Heart left ventricle (tissue), 16 donors: ENCODE measurements at regions not wholly inside any gene's neighbourhood (a gene's known extent, or its start where the extent isn't known, plus 50 kb on each side); places are given as distances from the start of the nearest gene placed in this dataset.
"Not testable (repeated sequence)": the region's sequence is repeated elsewhere in the genome, so short reads cannot be mapped to it uniquely, and the experiment has no call there.

Source experiments
- ATAC-seq, 4 donors: fragments of 200-7000 bp; cut with Tn5 transposase; one replicate each; pipeline ENCODE4 v1.9.1; 2020 to 2022; ENCODE audit warnings: moderate library complexity in 4 of 4, mild to moderate bottlenecking in 3 of 4, moderate number of reproducible peaks in 1 of 4
- DNase-seq, 5 donors: peaks; one replicate each; pipeline ENCODE4 v3.0.0-alpha.2; 2020
- H3K27ac ChIP-seq, 12 donors: fragments of 200-600 bp; sonication (generic) in 4 of 12; one replicate each; pipeline versions ENCODE4 v1.5.0 to v1.8.0; 2016 to 2022; ENCODE audit warnings: mild to moderate bottlenecking in 2 of 12
- H3K27me3 ChIP-seq, 9 donors: fragments of 200-600 bp; sonication (generic) in 2 of 9; one replicate each; pipeline versions ENCODE4 v1.5.1 to v1.8.0; 2016 to 2022; ENCODE audit warnings: mild to moderate bottlenecking in 3 of 9
- H3K36me3 ChIP-seq, 9 donors: fragments of 200-600 bp; sonication (generic) in 2 of 9; one replicate each; pipeline versions ENCODE4 v1.5.0 to v1.8.0; 2018 to 2022; ENCODE audit warnings: mild to moderate bottlenecking in 2 of 9
- H3K4me1 ChIP-seq, 12 donors: fragments of 200-600 bp; sonication (generic) in 4 of 12; one replicate each; pipeline versions ENCODE4 v1.5.0 to v1.8.0; 2016 to 2022; ENCODE audit warnings: mild to moderate bottlenecking in 3 of 12
- H3K4me3 ChIP-seq, 12 donors: fragments of 200-600 bp; sonication (generic) in 4 of 12; one replicate each; pipeline versions ENCODE4 v1.5.0 to v1.8.0; 2017 to 2022; ENCODE audit warnings: mild to moderate bottlenecking in 9 of 12, moderate library complexity in 4 of 12
- H3K9me3 ChIP-seq, 12 donors: fragments of 200-600 bp; sonication (generic) in 4 of 12; one replicate each; pipeline versions ENCODE4 v1.5.0 to v1.8.0; 2016 to 2022; ENCODE audit warnings: mild to moderate bottlenecking in 1 of 12
- POLR2A ChIP-seq, 2 donors: fragments of 450-650 bp; IDR thresholded peaks; one replicate each; pipeline ENCODE4 v1.6.1; 2017; ENCODE audit warnings: antibody characterized with exemption in 2 of 2, mild to moderate bottlenecking in 2 of 2, moderate library complexity in 2 of 2
- WGBS, 4 donors: extraction: QIAGEN DNeasy Blood & Tissue Kit in 2 of 4; methylation state at CpG; one replicate each; pipeline versions ENCODE4 v1.1.5 to v1.1.7; 2013 to 2018; 5-methylcytosine and 5-hydroxymethylcytosine counted together
- intact Hi-C, 10 donors: fragments of 100-400 bp; cut with DNase I; formaldehyde crosslinking; loops; one replicate each; pipeline versions ENCODE4 v1.11.1 to v1.14.2; 2022
- TF ChIP-seq, protein P1 (sequence below), 12 donors: fragments of 200-600 bp; sonication (generic) in 4 of 12; IDR thresholded peaks; one replicate each; pipeline versions ENCODE4 v1.5.0 to v1.8.0; 2018 to 2022; ENCODE audit warnings: antibody characterized with exemption in 12 of 12, mild to moderate bottlenecking in 5 of 12
- donor health status: ischemic (EF 13 %, LVEDD 7.1; RV severe dilation, severe dysfunction).
- donor health status: healthy with polysubstance abuse.
- donor health status: DM: no; HTN: yes; CAD: no.
- donor health status: DM: no; HTN: no; CAD: no.
- donor health status: ischemic (EF 25% LVEDD 6.9; RV normal size, moderate dysfunction).
- donor health status: ischemic (EF 25% LVEDD 5.7; RV mildly dilated, moderate dysfunction).
- donor health status: healthy.
- donor health status: DM: yes; HTN: yes; CAD: no.
- donor health status: ischemic (EF 35%, LVEDD 5.7; RV mildly dilated, moderate dysfunction).
- donor health status: nonischemic (EF 11% LVEDD 7.7; RV severe dilation, severe dysfunction).
- donor health status: DM: yes; HTN: yes; CAD: no.
- donor health status: PGD.
- donor health status: ischemic (EF 29% LVEDD 5.4; RV normal size, mild dysfunction).
- donor health status: nonischemic (EF 23%, LVEDD 6.1; RV moderate dilation, normal function).

DNA sequence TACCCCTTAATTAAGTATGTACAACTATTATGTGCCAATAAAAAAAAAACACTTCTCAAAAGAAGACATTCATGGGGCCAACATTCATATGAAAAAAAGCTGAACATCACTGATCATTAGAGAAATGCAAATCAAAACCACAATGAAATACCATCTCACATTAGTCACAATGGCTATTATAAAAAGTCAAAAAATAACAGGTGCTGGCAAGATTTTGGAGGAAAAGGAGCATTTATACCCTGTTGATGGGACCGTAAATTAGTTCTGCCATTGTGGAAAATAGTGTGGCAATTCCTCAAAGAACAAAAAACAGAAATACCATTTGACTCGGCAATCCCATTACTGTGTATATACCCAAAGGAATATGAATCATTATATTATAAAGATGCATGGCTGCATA, 229.9 kb downstream of the PAPSS1 start:
- TF ChIP-seq, protein P1, sequence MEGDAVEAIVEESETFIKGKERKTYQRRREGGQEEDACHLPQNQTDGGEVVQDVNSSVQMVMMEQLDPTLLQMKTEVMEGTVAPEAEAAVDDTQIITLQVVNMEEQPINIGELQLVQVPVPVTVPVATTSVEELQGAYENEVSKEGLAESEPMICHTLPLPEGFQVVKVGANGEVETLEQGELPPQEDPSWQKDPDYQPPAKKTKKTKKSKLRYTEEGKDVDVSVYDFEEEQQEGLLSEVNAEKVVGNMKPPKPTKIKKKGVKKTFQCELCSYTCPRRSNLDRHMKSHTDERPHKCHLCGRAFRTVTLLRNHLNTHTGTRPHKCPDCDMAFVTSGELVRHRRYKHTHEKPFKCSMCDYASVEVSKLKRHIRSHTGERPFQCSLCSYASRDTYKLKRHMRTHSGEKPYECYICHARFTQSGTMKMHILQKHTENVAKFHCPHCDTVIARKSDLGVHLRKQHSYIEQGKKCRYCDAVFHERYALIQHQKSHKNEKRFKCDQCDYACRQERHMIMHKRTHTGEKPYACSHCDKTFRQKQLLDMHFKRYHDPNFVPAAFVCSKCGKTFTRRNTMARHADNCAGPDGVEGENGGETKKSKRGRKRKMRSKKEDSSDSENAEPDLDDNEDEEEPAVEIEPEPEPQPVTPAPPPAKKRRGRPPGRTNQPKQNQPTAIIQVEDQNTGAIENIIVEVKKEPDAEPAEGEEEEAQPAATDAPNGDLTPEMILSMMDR (IDR thresholded peaks at IDR 0.05) = no peak
- TF ChIP-seq POLR2A (IDR thresholded peaks at IDR 0.05) = no peak
- H3K9me3 ChIP-seq = peaks cover 0 to 3% (median 0%) of the 10 kb centered on the region in 12 donors
- intact Hi-C loops = no loop called here
- H3K27me3 ChIP-seq = no peaks in the 10 kb centered on the region
- WGBS, 4 donors = 87 to 90% (median 90%) methylated on average over 2 of the region's 2 CpGs
- H3K27ac ChIP-seq = no peak overlapping the region
- DNase-seq (no peak), ATAC-seq (no peak)
- no peak overlapping the region for H3K4me3 ChIP-seq
- no peaks in the 10 kb centered on the region for H3K36me3 ChIP-seq
- H3K4me1 ChIP-seq = no peaks in the 10 kb centered on the region

- DNase-seq, H3K36me3 ChIP-seq, H3K27me3 ChIP-seq, H3K4me1 ChIP-seq, H3K27ac ChIP-seq, ATAC-seq, H3K4me3 ChIP-seq, intact Hi-C loops: not testable (repeated sequence)
- H3K9me3 ChIP-seq = peaks cover 0 to 34% (median 17%) of the 10 kb centered on the region in 12 donors
- 0 to 44% (median 17%) methylated on average over 1 of the region's 1 CpG for WGBS, 4 donors
These were observed 236.4 kb downstream of the PAPSS1 start for GRCh38 chr4:107483621-107484020.

GRCh38 chr4:107482546-107482945, 237.5 kb downstream of the PAPSS1 start:
- Histone ChIP-seq H3K27ac (no peak overlapping the region), H3K9me3 (peaks cover 0 to 34% (median 17%) of the 10 kb centered on the region in 12 donors), H3K4me1 (no peaks in the 10 kb centered on the region), H3K36me3 (no peaks in the 10 kb centered on the region), H3K4me3 (no peak overlapping the region), H3K27me3 (no peaks in the 10 kb centered on the region)
- DNase-seq = no peak
- TF ChIP-seq, protein P1 (IDR thresholded peaks at IDR 0.05) = no peak
- TF ChIP-seq POLR2A (IDR thresholded peaks at IDR 0.05) = no peak
- intact Hi-C loops = no loop called here
- ATAC-seq = no peak
- WGBS, 4 donors = 93 to 100% (median 96%) methylated on average over 2 of the region's 2 CpGs

GRCh38 chr4:107478327-107478980, 241.6 kb downstream of the PAPSS1 start:
- Histone ChIP-seq H3K4me1 (no peaks in the 10 kb centered on the region), H3K27ac (no peak overlapping the region), H3K9me3 (peaks cover 0 to 23% (median 14%) of the 10 kb centered on the region in 12 donors), H3K36me3 (no peaks in the 10 kb centered on the region), H3K27me3 (no peaks in the 10 kb centered on the region), H3K4me3 (no peak overlapping the region)
- DNase-seq (no peak), ATAC-seq (no peak)
- TF ChIP-seq, protein P1 (IDR thresholded peaks at IDR 0.05) = no peak
- intact Hi-C loops = no loop called here

DNA sequence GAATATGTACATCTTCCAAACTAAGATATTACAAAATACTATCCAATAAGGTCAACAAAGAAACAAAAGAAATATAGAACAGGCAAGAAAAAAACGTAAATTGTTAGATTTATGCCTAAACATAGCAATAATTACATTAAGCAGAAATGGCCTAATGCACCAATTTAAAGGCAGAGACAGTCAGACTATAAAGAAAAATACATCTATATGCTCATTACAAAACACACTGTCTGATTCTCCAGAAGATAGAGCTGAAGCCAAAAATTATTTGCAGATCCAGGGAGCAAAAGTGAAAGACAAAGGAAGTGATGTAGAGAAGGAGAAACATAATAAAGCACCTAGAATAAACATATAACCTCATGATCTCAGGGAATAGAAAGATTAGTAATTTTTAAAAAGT, 246.9 kb downstream of the PAPSS1 start:
- WGBS, 4 donors = 0 to 21% (median 10%) methylated on average over 1 of the region's 1 CpG
- Histone ChIP-seq H3K9me3 (no peaks in the 10 kb centered on the region), H3K4me1 (no peaks in the 10 kb centered on the region), H3K27ac (no peak overlapping the region), H3K36me3 (no peaks in the 10 kb centered on the region), H3K27me3 (no peaks in the 10 kb centered on the region), H3K4me3 (no peak overlapping the region)
- no peak for DNase-seq
- no peak for ATAC-seq
- TF ChIP-seq, protein P1 (IDR thresholded peaks at IDR 0.05) = no peak
- TF ChIP-seq POLR2A (IDR thresholded peaks at IDR 0.05) = no peak
- intact Hi-C loops = no loop called here
